ENCODE measurements at regions not wholly inside any gene's neighbourhood (a gene's known extent, or its start where the extent isn't known, plus 50 kb on each side); places are given as distances from the start of the nearest gene placed in this dataset.
"Not testable (repeated sequence)": the region's sequence is repeated elsewhere in the genome, so short reads cannot be mapped to it uniquely, and the experiment has no call there.

DNA sequence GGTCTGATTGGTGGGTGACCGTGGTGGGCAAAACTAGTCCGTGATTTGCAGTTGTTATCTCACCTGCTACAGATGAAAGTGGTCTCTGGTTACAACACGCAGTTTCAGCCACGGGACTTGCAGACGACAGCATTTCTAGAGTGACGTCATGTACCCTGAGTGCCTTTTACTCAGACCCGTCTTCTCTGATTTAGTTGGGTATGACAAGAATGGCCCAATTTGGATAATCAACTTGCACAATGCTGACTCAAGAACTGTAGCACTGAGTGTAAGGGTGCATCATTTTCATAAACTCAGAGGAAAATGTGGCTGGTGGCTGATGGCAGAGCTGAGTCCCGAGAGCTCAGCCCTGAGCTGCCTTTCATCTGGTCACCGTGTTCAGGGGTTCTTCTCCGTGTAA lies 281.4 kb upstream of the FRG1 start:
- no peak overlapping the region for H2AFZ ChIP-seq (ENCODE audit: low read depth, low read length)
- peaks cover 2% of the 10 kb centered on the region; the same call in 1 of the 2 replicates for H3K4me1 ChIP-seq (ENCODE audit: low read length)
- peak overlapping the region; percentile 24 for H3K4me2 ChIP-seq (ENCODE audit: low read length)
- H3K27me3 ChIP-seq (ENCODE audit: low read depth, low read length): no peaks in the 10 kb centered on the region
- H3K36me3 ChIP-seq (replicated peaks; ENCODE audit: low read depth, low read length): no peaks in the 10 kb centered on the region
- no peaks in the 10 kb centered on the region for H3K9me3 ChIP-seq (ENCODE audit: insufficient read depth, low read length)
- H4K20me1 ChIP-seq (ENCODE audit: insufficient read depth, low read length): no peaks in the 10 kb centered on the region
- H3K27ac ChIP-seq (ENCODE audit: low read length): no peak overlapping the region
- H3K4me3 ChIP-seq (ENCODE audit: low read length): no peak overlapping the region
- TF ChIP-seq, protein P1, sequence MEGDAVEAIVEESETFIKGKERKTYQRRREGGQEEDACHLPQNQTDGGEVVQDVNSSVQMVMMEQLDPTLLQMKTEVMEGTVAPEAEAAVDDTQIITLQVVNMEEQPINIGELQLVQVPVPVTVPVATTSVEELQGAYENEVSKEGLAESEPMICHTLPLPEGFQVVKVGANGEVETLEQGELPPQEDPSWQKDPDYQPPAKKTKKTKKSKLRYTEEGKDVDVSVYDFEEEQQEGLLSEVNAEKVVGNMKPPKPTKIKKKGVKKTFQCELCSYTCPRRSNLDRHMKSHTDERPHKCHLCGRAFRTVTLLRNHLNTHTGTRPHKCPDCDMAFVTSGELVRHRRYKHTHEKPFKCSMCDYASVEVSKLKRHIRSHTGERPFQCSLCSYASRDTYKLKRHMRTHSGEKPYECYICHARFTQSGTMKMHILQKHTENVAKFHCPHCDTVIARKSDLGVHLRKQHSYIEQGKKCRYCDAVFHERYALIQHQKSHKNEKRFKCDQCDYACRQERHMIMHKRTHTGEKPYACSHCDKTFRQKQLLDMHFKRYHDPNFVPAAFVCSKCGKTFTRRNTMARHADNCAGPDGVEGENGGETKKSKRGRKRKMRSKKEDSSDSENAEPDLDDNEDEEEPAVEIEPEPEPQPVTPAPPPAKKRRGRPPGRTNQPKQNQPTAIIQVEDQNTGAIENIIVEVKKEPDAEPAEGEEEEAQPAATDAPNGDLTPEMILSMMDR (IDR thresholded peaks at IDR 0.05; ENCODE audit: low read depth, low read length): no peak
- TF ChIP-seq EZH2phosphoT487 (IDR thresholded peaks at IDR 0.05; ENCODE audit: low read depth): no peak
- H3K79me2 ChIP-seq (ENCODE audit: low read length): no peaks in the 10 kb centered on the region
- H3K9ac ChIP-seq (ENCODE audit: low read length): no peak overlapping the region

DNA sequence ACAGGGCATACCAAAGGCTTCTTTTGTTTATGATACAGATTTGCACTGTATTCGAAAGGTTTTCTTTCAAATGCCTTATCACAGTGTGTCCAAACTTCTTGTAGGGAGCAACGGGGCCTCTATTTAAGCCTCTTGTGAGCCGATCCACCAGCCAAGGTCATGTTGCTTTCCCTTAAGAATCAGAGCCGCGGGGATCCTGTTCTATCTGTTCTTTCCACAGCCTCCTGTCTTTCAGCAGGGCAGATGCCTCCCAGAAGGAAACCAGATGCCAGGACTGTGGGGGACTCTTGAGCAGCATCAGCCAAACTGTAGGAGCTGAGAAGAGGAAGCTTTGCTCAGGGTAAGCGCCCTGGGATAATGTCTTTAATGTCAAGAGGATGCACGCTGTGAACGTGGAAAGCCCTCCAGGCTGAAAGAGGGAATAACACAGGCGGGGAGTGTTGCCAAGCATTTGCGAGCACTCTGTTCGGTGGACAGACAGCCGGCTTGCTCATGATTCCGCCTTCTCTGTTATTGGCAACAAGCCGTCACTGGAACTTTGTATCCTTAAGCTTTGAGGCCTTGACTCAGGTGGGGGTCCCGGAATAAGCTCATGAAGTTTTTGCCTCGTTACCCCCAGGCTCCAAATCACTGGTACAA lies 279.8 kb upstream of the FRG1 start:
- H3K9ac ChIP-seq (ENCODE audit: low read length): no peak overlapping the region
- H3K4me2 ChIP-seq (ENCODE audit: low read length): no peak overlapping the region
- no peaks in the 10 kb centered on the region for H3K27me3 ChIP-seq (ENCODE audit: low read depth, low read length)
- H3K4me1 ChIP-seq (ENCODE audit: low read length): no peaks in the 10 kb centered on the region; the same call in 1 of the 2 replicates
- TF ChIP-seq, protein P1 (IDR thresholded peaks at IDR 0.05; ENCODE audit: low read depth, low read length): no peak
- TF ChIP-seq EZH2phosphoT487 (IDR thresholded peaks at IDR 0.05; ENCODE audit: low read depth): no peak
- H3K9me3 ChIP-seq (ENCODE audit: insufficient read depth, low read length): no peaks in the 10 kb centered on the region
- H3K79me2 ChIP-seq (ENCODE audit: low read length): no peaks in the 10 kb centered on the region
- H3K4me3 ChIP-seq (ENCODE audit: low read length): no peak overlapping the region
- no peak overlapping the region for H3K27ac ChIP-seq (ENCODE audit: low read length)
- H4K20me1 ChIP-seq (ENCODE audit: insufficient read depth, low read length): no peaks in the 10 kb centered on the region
- H2AFZ ChIP-seq (ENCODE audit: low read depth, low read length): no peak overlapping the region
- H3K36me3 ChIP-seq (replicated peaks; ENCODE audit: low read depth, low read length): no peaks in the 10 kb centered on the region

DNA sequence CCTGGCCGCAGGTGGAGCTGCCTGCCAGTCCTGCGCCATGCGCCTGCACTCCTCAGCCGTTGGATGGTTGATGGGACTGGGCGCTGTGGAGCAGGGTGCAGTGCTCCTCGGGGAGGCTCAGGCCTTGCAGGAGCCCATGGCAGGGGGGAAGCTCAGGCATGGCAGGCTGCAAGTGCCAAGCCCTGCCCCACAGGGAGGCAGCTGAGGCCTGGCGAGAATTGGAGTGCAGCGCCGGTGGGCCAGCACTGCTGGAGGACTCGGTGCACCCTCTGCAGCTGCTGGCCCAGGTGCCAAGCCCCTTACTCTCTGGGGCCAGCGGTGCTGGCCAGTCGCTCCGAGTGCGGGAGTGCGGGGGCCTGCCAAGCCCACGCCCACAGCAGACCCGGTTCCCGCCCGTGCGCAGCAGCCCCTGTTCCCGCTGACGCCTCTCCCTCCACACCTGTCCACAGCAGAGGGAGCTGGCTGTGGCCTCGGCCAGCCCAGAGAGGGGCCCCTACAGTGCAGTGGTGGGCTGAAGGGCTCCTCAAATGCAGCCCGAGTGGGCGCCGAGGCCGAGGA lies 275.9 kb upstream of the FRG1 start:
- H3K79me2 ChIP-seq (ENCODE audit: low read length): no peaks in the 10 kb centered on the region

DNA sequence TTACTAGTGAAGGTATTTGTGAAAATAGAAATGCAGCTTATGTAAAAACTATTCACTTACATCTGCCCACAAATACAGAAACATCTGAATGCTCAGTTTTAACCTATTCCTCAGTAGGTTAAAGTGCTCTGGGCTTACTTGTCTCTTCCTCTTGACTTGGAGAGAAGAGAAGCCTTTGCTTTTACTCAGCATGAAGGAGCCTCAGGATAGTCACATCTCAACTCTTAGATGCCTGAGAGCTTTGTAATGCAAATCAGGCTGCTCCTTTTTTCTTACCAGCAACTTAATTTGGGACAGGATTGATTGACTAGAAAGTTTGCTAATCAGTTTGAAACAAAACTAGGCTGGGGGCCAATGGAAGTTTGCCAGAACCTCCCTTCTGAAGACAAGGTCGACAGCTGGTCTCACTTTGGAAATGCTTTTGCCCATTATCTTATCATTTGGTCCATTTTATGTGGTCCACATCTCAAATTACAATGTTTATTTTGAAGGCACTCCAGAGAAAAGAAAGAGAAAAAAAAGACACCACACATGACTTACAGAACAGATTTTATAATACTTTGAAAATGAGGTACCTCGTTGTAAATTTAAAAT lies 274.9 kb upstream of the FRG1 start:
- not testable (repeated sequence) for H3K4me1 ChIP-seq (ENCODE audit: low read length); H2AFZ ChIP-seq (ENCODE audit: low read depth, low read length); H3K9ac ChIP-seq (ENCODE audit: low read length); H3K27ac ChIP-seq (ENCODE audit: low read length); H3K9me3 ChIP-seq (ENCODE audit: insufficient read depth, low read length); H4K20me1 ChIP-seq (ENCODE audit: insufficient read depth, low read length); H3K4me3 ChIP-seq (ENCODE audit: low read length); H3K4me2 ChIP-seq (ENCODE audit: low read length); H3K36me3 ChIP-seq (replicated peaks; ENCODE audit: low read depth, low read length); H3K27me3 ChIP-seq (ENCODE audit: low read depth, low read length); H3K79me2 ChIP-seq (ENCODE audit: low read length)

More for the DNA sequence above, 275.9 kb upstream of the FRG1 start:
- TF ChIP-seq, protein P1 (IDR thresholded peaks at IDR 0.05; ENCODE audit: low read depth, low read length): no peak
- TF ChIP-seq EZH2phosphoT487 (IDR thresholded peaks at IDR 0.05; ENCODE audit: low read depth): no peak
- H3K4me1 ChIP-seq (ENCODE audit: low read length): no peaks in the 10 kb centered on the region
- no peak overlapping the region for H3K4me3 ChIP-seq (ENCODE audit: low read length)
- no peaks in the 10 kb centered on the region for H3K27me3 ChIP-seq (ENCODE audit: low read depth, low read length)
- no peak overlapping the region for H3K27ac ChIP-seq (ENCODE audit: low read length)
- no peak overlapping the region for H3K4me2 ChIP-seq (ENCODE audit: low read length)
- H3K9me3 ChIP-seq (ENCODE audit: insufficient read depth, low read length): no peaks in the 10 kb centered on the region
- H2AFZ ChIP-seq (ENCODE audit: low read depth, low read length): no peak overlapping the region
- H4K20me1 ChIP-seq (ENCODE audit: insufficient read depth, low read length): no peaks in the 10 kb centered on the region
- no peaks in the 10 kb centered on the region for H3K36me3 ChIP-seq (replicated peaks; ENCODE audit: low read depth, low read length)
- no peak overlapping the region for H3K9ac ChIP-seq (ENCODE audit: low read length)

DNA sequence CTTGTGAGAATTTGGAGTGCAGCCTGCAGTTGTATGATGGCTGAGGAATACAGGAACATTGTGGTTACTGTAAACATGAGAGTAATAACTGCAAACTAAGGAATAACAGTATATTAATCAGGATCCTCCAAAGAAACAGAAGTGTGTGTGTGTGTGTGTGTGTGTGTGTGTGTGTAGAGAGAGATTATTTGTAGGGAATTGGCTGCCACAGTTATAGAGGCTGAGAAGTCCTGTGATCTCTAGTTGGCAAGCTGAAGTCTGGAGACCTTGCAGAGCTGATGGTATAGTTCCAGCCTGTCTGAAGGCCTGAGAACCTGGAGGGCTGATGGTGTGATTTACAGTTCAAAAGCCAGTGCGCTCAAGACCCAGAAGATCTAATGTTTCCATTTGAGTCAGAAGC lies 273.3 kb upstream of the FRG1 start:
- not testable (repeated sequence) for H3K9me3 ChIP-seq (ENCODE audit: insufficient read depth, low read length); H3K79me2 ChIP-seq (ENCODE audit: low read length); H3K4me1 ChIP-seq (ENCODE audit: low read length); H3K4me2 ChIP-seq (ENCODE audit: low read length); H3K4me3 ChIP-seq (ENCODE audit: low read length); H2AFZ ChIP-seq (ENCODE audit: low read depth, low read length); H3K27ac ChIP-seq (ENCODE audit: low read length); H3K36me3 ChIP-seq (replicated peaks; ENCODE audit: low read depth, low read length); H3K9ac ChIP-seq (ENCODE audit: low read length); H3K27me3 ChIP-seq (ENCODE audit: low read depth, low read length); H4K20me1 ChIP-seq (ENCODE audit: insufficient read depth, low read length)

DNA sequence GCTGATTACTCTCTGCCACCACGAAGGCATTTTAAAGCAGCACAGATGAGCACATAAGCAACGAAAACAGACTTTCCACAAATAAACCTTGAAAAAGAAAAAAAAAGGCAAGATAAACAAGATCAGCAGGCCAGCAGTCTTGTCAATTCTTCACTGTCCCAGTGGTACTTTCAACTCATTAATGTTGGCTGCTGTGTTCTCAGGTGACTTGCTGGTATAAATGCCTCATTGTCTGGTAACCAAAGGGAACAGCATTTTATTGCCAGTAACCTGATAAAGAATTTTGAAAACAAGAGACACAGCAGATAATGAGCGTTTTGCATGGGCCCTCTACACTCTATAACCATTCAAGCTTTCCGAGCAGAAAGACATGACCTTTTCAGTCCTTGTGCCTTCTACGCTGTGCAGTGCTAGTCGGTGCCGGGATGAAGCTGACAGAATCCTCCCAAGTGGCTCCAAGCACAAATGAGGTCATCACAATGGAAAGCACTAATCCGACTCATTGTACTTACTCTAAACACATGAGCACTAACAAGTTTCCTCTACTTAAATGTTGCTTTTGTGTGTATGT lies 242.9 kb upstream of the FRG1 start:
- H3K9me3 ChIP-seq (ENCODE audit: insufficient read depth, low read length); H3K79me2 ChIP-seq (ENCODE audit: low read length); H3K4me2 ChIP-seq (ENCODE audit: low read length); H3K9ac ChIP-seq (ENCODE audit: low read length); H3K27ac ChIP-seq (ENCODE audit: low read length); H3K4me1 ChIP-seq (ENCODE audit: low read length); H4K20me1 ChIP-seq (ENCODE audit: insufficient read depth, low read length); H3K27me3 ChIP-seq (ENCODE audit: low read depth, low read length); H3K4me3 ChIP-seq (ENCODE audit: low read length); H2AFZ ChIP-seq (ENCODE audit: low read depth, low read length); H3K36me3 ChIP-seq (replicated peaks; ENCODE audit: low read depth, low read length): not testable (repeated sequence)

DNA sequence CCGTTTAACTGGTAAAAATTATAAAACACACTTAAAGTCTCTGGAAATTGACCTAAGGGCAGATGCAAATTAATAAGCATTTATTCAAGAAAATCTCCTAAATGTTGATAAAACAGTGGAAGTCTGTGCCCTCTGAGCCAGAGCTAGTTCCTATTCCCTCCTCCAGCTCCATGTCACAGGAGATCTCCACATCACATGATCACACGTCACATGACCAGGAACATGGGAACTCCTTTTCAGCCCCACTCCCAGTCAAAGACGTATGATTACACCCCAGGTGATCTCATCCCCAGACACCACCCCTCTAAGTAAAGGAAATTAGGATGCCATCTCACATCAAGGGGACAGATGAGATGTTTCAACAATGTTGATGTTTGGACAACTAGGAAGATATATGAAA lies 237.7 kb upstream of the FRG1 start:
- H4K20me1 ChIP-seq (ENCODE audit: insufficient read depth, low read length); H3K79me2 ChIP-seq (ENCODE audit: low read length); H3K36me3 ChIP-seq (replicated peaks; ENCODE audit: low read depth, low read length); H3K27ac ChIP-seq (ENCODE audit: low read length); H3K4me2 ChIP-seq (ENCODE audit: low read length); H2AFZ ChIP-seq (ENCODE audit: low read depth, low read length); H3K4me3 ChIP-seq (ENCODE audit: low read length); H3K9ac ChIP-seq (ENCODE audit: low read length); H3K27me3 ChIP-seq (ENCODE audit: low read depth, low read length); H3K4me1 ChIP-seq (ENCODE audit: low read length); H3K9me3 ChIP-seq (ENCODE audit: insufficient read depth, low read length): not testable (repeated sequence)
